HepG2 (cell line): ENCODE measurements at regions not wholly inside any gene's neighbourhood (a gene's known extent, or its start where the extent isn't known, plus 50 kb on each side); places are given as distances from the start of the nearest gene placed in this dataset.

Source experiments
- ATAC-seq: fragments of 200-7000 bp; cut with Tn5 transposase; 3 replicates; pipeline ENCODE4 v1.9.1; 2020; ENCODE audit warnings: mild to moderate bottlenecking, moderate library complexity
- BruUV-seq: library from RNA; stranded (reverse); fragments of 400-500 nt; replicated peaks from 2 replicates; lab custom pipeline; 2021; lab: Mats Ljungman, UMichigan
- CTCF ChIA-PET: fragments of 300-600 bp; formaldehyde crosslinking; extraction: SDS; loops from one replicate; lab custom pipeline; 2021; ENCODE audit warnings: low total read pairs, inconsistent platforms, low intra/inter-chr PET ratio; lab: Yijun Ruan, JAX
- POLR2A ChIA-PET: fragments of 350-600 bp; sonication (Branson Sonifier 250); formaldehyde crosslinking; loops from one replicate; lab custom pipeline; 2020; ENCODE audit warnings: antibody characterized with exemption, inconsistent platforms; lab: Yijun Ruan, JAX
- DNase-seq: peaks from one replicate; pipeline ENCODE4 v3.0.0-alpha.2; 2015; ENCODE audit warnings: low spot score
- FAIRE-seq: peaks from 3 replicates; lab custom pipeline; 2011; peaks lifted over from hg19 to GRCh38; lab: Jason Lieb, UNC
- H2AFZ ChIP-seq: one replicate; pipeline ENCODE4 v1.6.1; 2011; ENCODE audit warnings: low read length, inconsistent platforms
- H3K27ac ChIP-seq: fragments of 300-600 bp; 3 replicates; pipeline ENCODE4 v1.8.0; 2011; ENCODE audit warnings: mixed run types, mild to moderate bottlenecking, mixed read lengths, low read length, inconsistent platforms; ENCODE audit not compliant: insufficient read depth; ENCODE audit errors: extremely low read length
- H3K27me3 ChIP-seq, 2 experiments: fragments of 200-600 bp in 1 of 2; 2 replicates in 1 of 2; 3 replicates in 1 of 2; pipeline versions ENCODE4 v1.6.0 to v1.8.0; 2011; ENCODE audit warnings: low read length in 2 of 2, mild to moderate bottlenecking in 2 of 2, moderate library complexity in 2 of 2, inconsistent platforms in 1 of 2; ENCODE audit not compliant: insufficient read depth in 2 of 2, control insufficient read depth in 1 of 2
- H3K36me3 ChIP-seq, 2 experiments: fragments of 200-600 bp in 1 of 2; replicated peaks in 1 of 2; 2 replicates in 1 of 2; 3 replicates in 1 of 2; pipeline versions ENCODE4 v1.5.1 to v1.8.0; 2011; ENCODE audit warnings: low read length in 2 of 2, inconsistent platforms in 1 of 2; ENCODE audit not compliant: insufficient read depth in 2 of 2, control insufficient read depth in 1 of 2
- H3K4me1 ChIP-seq: 2 replicates; pipeline ENCODE4 v1.5.1; 2012; ENCODE audit warnings: low read length, inconsistent platforms; ENCODE audit not compliant: insufficient read depth
- H3K4me2 ChIP-seq: 2 replicates; pipeline ENCODE4 v1.6.0; 2011; ENCODE audit warnings: low read depth, low read length, inconsistent platforms
- H3K4me3 ChIP-seq, 3 experiments: fragments of 200-600 bp in 1 of 3; sonication (generic), shearing (Covaris generic) in 1 of 3; replicated peaks in 1 of 3; 2 replicates each; pipeline ENCODE4 v1.5.1; 2011 to 2016; ENCODE audit warnings: low read length in 3 of 3, inconsistent platforms in 2 of 3, low read depth in 2 of 3, mild to moderate bottlenecking in 2 of 3, control low read depth in 1 of 3, mixed read lengths in 1 of 3; ENCODE audit not compliant: insufficient read depth in 1 of 3
- H3K79me2 ChIP-seq: one replicate; pipeline ENCODE4 v1.6.1; 2011; ENCODE audit warnings: low read length, inconsistent platforms; ENCODE audit not compliant: insufficient read depth
- H3K9ac ChIP-seq: 2 replicates; pipeline ENCODE4 v1.6.0; 2011; ENCODE audit warnings: mild to moderate bottlenecking, low read depth, low read length, inconsistent platforms; ENCODE audit not compliant: insufficient read depth
- H3K9me3 ChIP-seq: 2 replicates; pipeline ENCODE4 v1.5.1; 2012; ENCODE audit warnings: mild to moderate bottlenecking, low read length
- H4K20me1 ChIP-seq: 2 replicates; pipeline ENCODE4 v1.6.0; 2011; ENCODE audit warnings: inconsistent platforms, mild to moderate bottlenecking, low read length, moderate library complexity; ENCODE audit not compliant: insufficient read depth
- GATA4 ChIP-seq: sonication (generic); IDR thresholded peaks from 2 replicates; pipeline ENCODE4 v1.6.1; 2016; ENCODE audit warnings: antibody characterized with exemption, low read depth, borderline replicate concordance
- GATAD2A ChIP-seq: IDR thresholded peaks from 2 replicates; pipeline ENCODE4 v1.6.1; 2016
- HOXA7 ChIP-seq: sonication (generic); formaldehyde crosslinking; IDR thresholded peaks from 2 replicates; pipeline ENCODE4 v1.8.1; 2022; ENCODE audit warnings: mild to moderate bottlenecking, missing genetic modification reagents, moderate library complexity
- KDM5B ChIP-seq: sonication (generic); formaldehyde crosslinking; IDR thresholded peaks from 2 replicates; pipeline ENCODE4 v1.4.0; 2020; ENCODE audit warnings: missing genetic modification reagents, mild to moderate bottlenecking, borderline replicate concordance
- NFKBIZ ChIP-seq: IDR thresholded peaks from 2 replicates; pipeline ENCODE4 v1.6.1; 2018; ENCODE audit warnings: missing genetic modification reagents, missing compliant biosample characterization
- NR2F1 ChIP-seq, 2 experiments: fragments of 450-650 bp in 1 of 2; formaldehyde crosslinking in 1 of 2; IDR thresholded peaks; 2 replicates each; pipeline versions ENCODE4 v1.5.0 to v1.6.1; 2016 to 2020; ENCODE audit warnings: mild to moderate bottlenecking in 1 of 2, missing compliant biosample characterization in 1 of 2, missing genetic modification reagents in 1 of 2, moderate library complexity in 1 of 2
- TBX3 ChIP-seq: fragments of 450-650 bp; IDR thresholded peaks from 2 replicates; pipeline ENCODE4 v1.6.1; 2017; ENCODE audit warnings: antibody characterized with exemption, mild to moderate bottlenecking, inconsistent platforms, borderline replicate concordance
- THAP11 ChIP-seq: IDR thresholded peaks from 2 replicates; pipeline ENCODE4 v1.6.1; 2016; ENCODE audit warnings: missing biosample characterization, missing genetic modification reagents
- ZBTB21 ChIP-seq: sonication (generic); formaldehyde crosslinking; IDR thresholded peaks from 2 replicates; pipeline ENCODE4 v1.4.0; 2020; ENCODE audit warnings: missing genetic modification reagents
- ZNF143 ChIP-seq: sonication (generic); formaldehyde crosslinking; IDR thresholded peaks from 2 replicates; pipeline ENCODE4 v1.4.0; 2020; ENCODE audit warnings: missing genetic modification reagents
- ZNF44 ChIP-seq: sonication (generic); formaldehyde crosslinking; IDR thresholded peaks from 2 replicates; pipeline ENCODE4 v1.5.1; 2020; ENCODE audit warnings: mild to moderate bottlenecking, missing genetic modification reagents
- WGBS: methylation state at CpG from one replicate; pipeline ENCODE4 v1.1.6; 2017; ENCODE audit warnings: low lambda C conversion rate; 5-methylcytosine and 5-hydroxymethylcytosine counted together
- in situ Hi-C: cut with HindIII; loops from 2 replicates; pipeline ENCODE4 v1.10.0; 2017; ENCODE audit warnings: low pct_unique_long_range_greater_than_20kb; ENCODE audit not compliant: extremely low pct_ligation_motif_present
- intact Hi-C: fragments of 100-400 bp; cut with micrococcal nuclease; formaldehyde crosslinking; loops from one replicate; pipeline ENCODE4 v1.10.0; 2022; ENCODE audit not compliant: unreplicated experiment
- TF ChIP-seq, protein P1 (sequence below), 2 experiments: fragments of 450-650 bp in 1 of 2; sonication (generic) in 1 of 2; formaldehyde crosslinking; IDR thresholded peaks; 2 replicates each; pipeline versions ENCODE4 v1.5.0 to v1.8.0; 2020 to 2022; ENCODE audit warnings: mild to moderate bottlenecking in 1 of 2, missing genetic modification reagents in 1 of 2

DNA sequence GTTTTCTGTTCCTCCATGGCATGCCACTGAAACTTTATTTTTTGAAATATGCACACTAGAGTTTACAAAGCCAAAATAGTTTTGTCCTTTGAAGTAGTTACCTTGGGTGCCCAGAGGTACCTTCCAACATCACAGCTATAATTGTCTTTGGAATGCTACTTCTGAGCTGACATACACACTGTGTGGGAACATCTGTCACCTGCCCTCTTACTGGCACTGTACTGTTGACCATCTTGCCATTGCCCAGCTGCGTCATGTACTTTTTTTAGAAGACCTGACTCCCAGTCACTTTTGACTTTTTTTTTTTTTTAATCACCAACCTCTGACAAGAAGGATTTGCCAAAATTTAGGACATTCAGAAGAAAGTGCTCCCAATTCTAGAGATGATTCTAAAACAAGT lies 200.5 kb upstream of the CXorf66 start:
- H2AFZ ChIP-seq = no peak overlapping the region
- BruUV-seq = no TSS peak
- H3K9me3 ChIP-seq = no peaks in the 10 kb centered on the region
- no peak overlapping the region for H3K4me3 ChIP-seq
- 0% methylated on average over 1 of the region's 1 CpG for WGBS
- TF ChIP-seq ZBTB21 (no peak), ZNF143 (CRISPR knock-in tag) (no peak), NFKBIZ (CRISPR knock-in tag) (no peak), KDM5B (no peak), THAP11 (CRISPR knock-in tag) (no peak), HOXA7 (CRISPR knock-in tag) (no peak), ZNF44 (no peak)
- TF ChIP-seq, protein P1, sequence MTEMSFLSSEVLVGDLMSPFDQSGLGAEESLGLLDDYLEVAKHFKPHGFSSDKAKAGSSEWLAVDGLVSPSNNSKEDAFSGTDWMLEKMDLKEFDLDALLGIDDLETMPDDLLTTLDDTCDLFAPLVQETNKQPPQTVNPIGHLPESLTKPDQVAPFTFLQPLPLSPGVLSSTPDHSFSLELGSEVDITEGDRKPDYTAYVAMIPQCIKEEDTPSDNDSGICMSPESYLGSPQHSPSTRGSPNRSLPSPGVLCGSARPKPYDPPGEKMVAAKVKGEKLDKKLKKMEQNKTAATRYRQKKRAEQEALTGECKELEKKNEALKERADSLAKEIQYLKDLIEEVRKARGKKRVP (CRISPR knock-in tag; IDR thresholded peaks at IDR 0.05) = no peak
- in situ Hi-C loops = no loop called here
- no peaks in the 10 kb centered on the region for H3K27me3 ChIP-seq
- H4K20me1 ChIP-seq = no peaks in the 10 kb centered on the region
- intact Hi-C loops = no loop called here
- FAIRE-seq (no peak), DNase-seq (no peak), ATAC-seq (no peak)
- H3K4me2 ChIP-seq = no peak overlapping the region
- H3K36me3 ChIP-seq = no peaks in the 10 kb centered on the region
- ChIA-PET CTCF (no interaction called here), POLR2A (no interaction called here)
- no peaks in the 10 kb centered on the region for H3K79me2 ChIP-seq
- no peaks in the 10 kb centered on the region for H3K4me1 ChIP-seq
- H3K9ac ChIP-seq = no peak overlapping the region
- H3K27ac ChIP-seq = no peak overlapping the region

DNA sequence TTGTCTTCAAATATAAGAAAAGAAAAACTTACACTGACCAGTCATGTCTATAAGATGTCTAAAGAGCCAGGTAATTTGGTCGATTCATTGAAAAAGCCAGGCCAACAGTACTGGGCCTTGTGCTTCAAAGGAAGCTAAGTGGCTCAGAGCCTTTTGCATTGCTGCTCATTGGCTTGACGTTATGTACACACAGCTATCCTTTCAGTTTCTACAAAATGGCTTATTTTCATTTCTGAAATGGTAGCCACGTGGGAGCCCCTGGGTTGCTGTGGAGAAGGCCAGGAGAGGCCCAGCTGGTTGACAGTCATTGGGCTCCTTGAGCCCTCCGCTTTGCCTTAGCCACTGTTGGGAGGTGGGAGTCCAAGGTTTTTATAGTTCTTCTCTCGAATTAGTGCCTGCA lies 199.1 kb upstream of the CXorf66 start:
- H3K79me2 ChIP-seq = no peaks in the 10 kb centered on the region
- intact Hi-C loops = no loop called here
- no peak overlapping the region for H3K4me3 ChIP-seq
- in situ Hi-C loops = no loop called here
- FAIRE-seq (no peak), ATAC-seq (no peak), DNase-seq (no peak)
- no peak overlapping the region for H3K4me2 ChIP-seq
- no TSS peak for BruUV-seq
- H3K9ac ChIP-seq = no peak overlapping the region
- H3K4me1 ChIP-seq = no peaks in the 10 kb centered on the region
- H3K9me3 ChIP-seq = no peaks in the 10 kb centered on the region
- 0% methylated on average over 1 of the region's 5 CpGs for whole genome bisulfite sequencing
- ChIA-PET CTCF (no interaction called here), POLR2A (no interaction called here)
- H4K20me1 ChIP-seq = no peaks in the 10 kb centered on the region
- H3K27me3 ChIP-seq = no peaks in the 10 kb centered on the region
- H3K36me3 ChIP-seq = no peaks in the 10 kb centered on the region
- no peak overlapping the region for H3K27ac ChIP-seq
- TF ChIP-seq GATA4 (no peak), TBX3 (no peak), GATAD2A (no peak), NR2F1 (CRISPR knock-in tag; IDR thresholded peaks at IDR 0.05) (no peak)
- H2AFZ ChIP-seq = no peak overlapping the region
